Neuronal stem cell (in vitro differentiated cells): ENCODE measurements at regions not wholly inside any gene's neighbourhood (a gene's known extent, or its start where the extent isn't known, plus 50 kb on each side); places are given as distances from the start of the nearest gene placed in this dataset.

Source experiments
- DNase-seq: peaks from one replicate; pipeline ENCODE4 v3.0.0-alpha.2; 2013; ENCODE audit warnings: low spot score
- H2AFZ ChIP-seq: one replicate; pipeline ENCODE4 v1.6.1; 2013; ENCODE audit warnings: mild to moderate bottlenecking, low read length, inconsistent platforms
- H2AK5ac ChIP-seq: 2 replicates; pipeline ENCODE4 v1.6.1; 2013; ENCODE audit warnings: low read depth, mild to moderate bottlenecking, inconsistent platforms, low read length, moderate library complexity, mixed read lengths
- H2BK120ac ChIP-seq: 2 replicates; pipeline ENCODE4 v1.6.1; 2013; ENCODE audit warnings: low read depth, mild to moderate bottlenecking, inconsistent platforms, low read length, moderate library complexity, mixed read lengths
- H2BK12ac ChIP-seq: one replicate; pipeline ENCODE4 v1.6.1; 2013; ENCODE audit warnings: low read length, inconsistent platforms
- H2BK15ac ChIP-seq: 2 replicates; pipeline ENCODE4 v1.6.1; 2013; ENCODE audit warnings: mild to moderate bottlenecking, low read length, inconsistent platforms, mixed read lengths
- H2BK5ac ChIP-seq: one replicate; pipeline ENCODE4 v1.6.1; 2013; ENCODE audit warnings: inconsistent platforms, mild to moderate bottlenecking, low read length, moderate library complexity
- H3K14ac ChIP-seq: one replicate; pipeline ENCODE4 v1.6.1; 2013; ENCODE audit warnings: low read length, inconsistent platforms
- H3K18ac ChIP-seq: 2 replicates; pipeline ENCODE4 v1.6.1; 2013; ENCODE audit warnings: low read length, inconsistent platforms
- H3K23ac ChIP-seq: 2 replicates; pipeline ENCODE4 v1.6.1; 2013; ENCODE audit warnings: low read depth, mild to moderate bottlenecking, mixed read lengths, low read length, inconsistent platforms; ENCODE audit not compliant: poor library complexity
- H3K27ac ChIP-seq: replicated peaks from 3 replicates; pipeline ENCODE4 v1.5.1; 2013; ENCODE audit warnings: low read length, inconsistent platforms
- H3K27me3 ChIP-seq, 3 experiments: 2 replicates each; pipeline ENCODE4 v1.6.1; 2013; ENCODE audit warnings: low read length in 3 of 3, mild to moderate bottlenecking in 2 of 3, inconsistent platforms in 1 of 3, low read depth in 1 of 3, mixed read lengths in 1 of 3, moderate library complexity in 1 of 3; ENCODE audit not compliant: control insufficient read depth in 3 of 3, insufficient read depth in 3 of 3
- H3K36me3 ChIP-seq, 2 donors: replicated peaks in 1 of 2; 2 replicates each; pipeline ENCODE4 v1.6.1; 2013; ENCODE audit warnings: low read length in 2 of 2; ENCODE audit not compliant: control insufficient read depth in 2 of 2, insufficient read depth in 2 of 2
- H3K4ac ChIP-seq: 2 replicates; pipeline ENCODE4 v1.6.1; 2013; ENCODE audit warnings: inconsistent platforms, mild to moderate bottlenecking, low read length, moderate library complexity
- H3K4me1 ChIP-seq, 2 donors: 1 replicate in 1 of 2; 2 replicates in 1 of 2; pipeline ENCODE4 v1.6.1; 2013; ENCODE audit warnings: low read length in 2 of 2, low read depth in 1 of 2; ENCODE audit not compliant: control insufficient read depth in 2 of 2, insufficient read depth in 1 of 2
- H3K4me2 ChIP-seq: one replicate; pipeline ENCODE4 v1.6.1; 2013; ENCODE audit warnings: mild to moderate bottlenecking, low read length, inconsistent platforms; ENCODE audit not compliant: insufficient read depth, poor library complexity, severe bottlenecking
- H3K4me3 ChIP-seq, 2 donors: 2 replicates each; pipeline ENCODE4 v1.5.1; 2013; ENCODE audit warnings: low read length in 2 of 2, mild to moderate bottlenecking in 2 of 2, inconsistent platforms in 1 of 2, moderate library complexity in 1 of 2
- H3K79me1 ChIP-seq: one replicate; pipeline ENCODE4 v1.6.1; 2013; ENCODE audit warnings: low read depth, mild to moderate bottlenecking, inconsistent platforms, low read length, moderate library complexity
- H3K9ac ChIP-seq: one replicate; pipeline ENCODE4 v1.6.1; 2013; ENCODE audit warnings: mild to moderate bottlenecking, low read depth, low read length, inconsistent platforms; ENCODE audit not compliant: poor library complexity
- H3K9me3 ChIP-seq, 2 donors: replicated peaks in 1 of 2; 2 replicates each; pipeline versions ENCODE3 to v1.6.1; 2013; ENCODE audit warnings: low read length in 2 of 2, mild to moderate bottlenecking in 2 of 2, inconsistent platforms in 1 of 2, low read depth in 1 of 2, mixed read lengths in 1 of 2, moderate library complexity in 1 of 2; ENCODE audit not compliant: control insufficient read depth in 2 of 2, insufficient read depth in 1 of 2
- H4K8ac ChIP-seq: one replicate; pipeline ENCODE4 v1.6.1; 2013; ENCODE audit warnings: low read depth, mild to moderate bottlenecking, inconsistent platforms, low read length, moderate library complexity
- H4K91ac ChIP-seq: one replicate; pipeline ENCODE4 v1.6.1; 2013; ENCODE audit warnings: low read length, low read depth, mild to moderate bottlenecking, inconsistent platforms; ENCODE audit not compliant: poor library complexity
- WGBS, 2 donors: extraction: QIAGEN DNeasy Blood & Tissue Kit; methylation state at CpG; one replicate each; pipeline ENCODE4 v1.1.7; 2013; ENCODE audit warnings: missing lambda C conversion rate in 2 of 2, mixed read lengths in 1 of 2; ENCODE audit not compliant: insufficient read length in 2 of 2, insufficient replicate concordance in 1 of 2; ENCODE audit errors: extremely low coverage in 2 of 2; 5-methylcytosine and 5-hydroxymethylcytosine counted together

- H3K4me2 ChIP-seq, result no peak overlapping the region
- no peak overlapping the region for H3K23ac ChIP-seq
- H4K8ac ChIP-seq, result no peak overlapping the region
- no peak overlapping the region for H3K4me3 ChIP-seq
- no peak overlapping the region for H3K18ac ChIP-seq
- H3K9ac ChIP-seq, result no peak overlapping the region
- no peak overlapping the region for H2AK5ac ChIP-seq
- H3K14ac ChIP-seq, result no peak overlapping the region
- H2BK12ac ChIP-seq, result no peak overlapping the region
- H4K91ac ChIP-seq, result no peak overlapping the region
- H2BK5ac ChIP-seq, result no peak overlapping the region
- H3K27ac ChIP-seq, result no peak overlapping the region
- peaks cover 5 to 15% (median 8%) of the 10 kb centered on the region in 3 experiments for H3K27me3 ChIP-seq
- H2BK15ac ChIP-seq, result no peak overlapping the region
- peaks cover 0 to 7% of the 10 kb centered on the region in 2 donors for H3K4me1 ChIP-seq
- H3K79me1 ChIP-seq, result no peaks in the 10 kb centered on the region
- no peak overlapping the region for H3K4ac ChIP-seq
- H2AFZ ChIP-seq, result no peak overlapping the region
- H3K9me3 ChIP-seq, result peaks cover 0 to 7% of the 10 kb centered on the region in 2 donors
- DNase-seq, result no peak
- H3K36me3 ChIP-seq, result no peaks in the 10 kb centered on the region
- WGBS, 2 donors, result 100% methylated on average over 1 of the region's 8 CpGs; no CpG with 5 or more reads in 1 of the 2 donors
- H2BK120ac ChIP-seq, result no peak overlapping the region
These were observed 77.6 kb upstream of the EYA2 start for GRCh38 chr20:46816886-46817638.

- H3K18ac ChIP-seq, result peak overlapping the region; percentile 13
- no peaks in the 10 kb centered on the region for H3K36me3 ChIP-seq
- no peak overlapping the region for H3K23ac ChIP-seq
- H3K79me1 ChIP-seq, result no peaks in the 10 kb centered on the region
- no peak overlapping the region for H3K4me3 ChIP-seq
- no peak overlapping the region for H4K91ac ChIP-seq
- no peak overlapping the region for H2BK5ac ChIP-seq
- peak overlapping the region; percentile 76 for H3K14ac ChIP-seq
- no peak overlapping the region for H2BK120ac ChIP-seq
- H3K9me3 ChIP-seq, result peaks cover 0 to 5% of the 10 kb centered on the region in 2 donors
- no peak for DNase-seq
- H2AFZ ChIP-seq, result no peak overlapping the region
- no peak overlapping the region for H3K9ac ChIP-seq
- no peak overlapping the region for H2BK12ac ChIP-seq
- H3K27me3 ChIP-seq, result peaks cover 4 to 13% (median 5%) of the 10 kb centered on the region in 3 experiments
- H2BK15ac ChIP-seq, result no peak overlapping the region
- H3K4ac ChIP-seq, result no peak overlapping the region
- no peak overlapping the region for H3K4me2 ChIP-seq
- H2AK5ac ChIP-seq, result no peak overlapping the region
- no CpG with 5 or more reads among the region's 3 CpGs for WGBS, 2 donors
- H3K27ac ChIP-seq, result no peak overlapping the region
- no peak overlapping the region for H4K8ac ChIP-seq
- H3K4me1 ChIP-seq, result no peaks in the 10 kb centered on the region
These were observed 74.0 kb upstream of the EYA2 start for GRCh38 chr20:46820682-46821081.

GRCh38 chr20:46823271-46823751 lies 71.3 kb upstream of the EYA2 start:
- Histone ChIP-seq H3K36me3 (no peaks in the 10 kb centered on the region), H3K4me3 (no peak overlapping the region), H2BK15ac (no peak overlapping the region), H3K27me3 (no peaks in the 10 kb centered on the region), H2BK12ac (no peak overlapping the region), H3K4me1 (no peaks in the 10 kb centered on the region), H3K4me2 (no peak overlapping the region), H2BK5ac (no peak overlapping the region), H3K14ac (no peak overlapping the region), H3K79me1 (no peaks in the 10 kb centered on the region), H2BK120ac (no peak overlapping the region), H3K18ac (no peak overlapping the region), H3K4ac (no peak overlapping the region), H2AFZ (no peak overlapping the region), H3K27ac (no peak overlapping the region), H2AK5ac (no peak overlapping the region), H4K91ac (no peak overlapping the region), H3K9me3 (no peaks in the 10 kb centered on the region), H3K9ac (no peak overlapping the region), H4K8ac (no peak overlapping the region), H3K23ac (no peak overlapping the region)
- DNase-seq, result no peak
- no CpG with 5 or more reads among the region's 5 CpGs for WGBS, 2 donors

- Histone ChIP-seq H3K23ac (no peak overlapping the region), H3K4me2 (no peak overlapping the region), H2BK12ac (no peak overlapping the region), H3K36me3 (no peaks in the 10 kb centered on the region), H3K27me3 (no peaks in the 10 kb centered on the region), H2BK15ac (no peak overlapping the region), H3K9me3 (no peaks in the 10 kb centered on the region), H2AFZ (no peak overlapping the region), H2BK5ac (no peak overlapping the region), H3K27ac (no peak overlapping the region), H3K9ac (no peak overlapping the region), H3K4ac (no peak overlapping the region), H2BK120ac (no peak overlapping the region), H3K14ac (no peak overlapping the region), H3K4me3 (no peak overlapping the region), H4K8ac (no peak overlapping the region), H3K18ac (no peak overlapping the region), H3K4me1 (no peaks in the 10 kb centered on the region), H4K91ac (no peak overlapping the region), H3K79me1 (no peaks in the 10 kb centered on the region), H2AK5ac (no peak overlapping the region)
- no CpG with 5 or more reads among the region's 3 CpGs for WGBS, 2 donors
- no peak for DNase-seq
These were observed 70.9 kb upstream of the EYA2 start for GRCh38 chr20:46823753-46824152.
